PC-9 (cell line): ENCODE measurements at regions not wholly inside any gene's neighbourhood (a gene's known extent, or its start where the extent isn't known, plus 50 kb on each side); places are given as distances from the start of the nearest gene placed in this dataset.

Source experiments
- CTCF ChIP-seq: fragments of 200-600 bp; sonication (generic); conservative IDR thresholded peaks from 2 replicates; pipeline ENCODE4 v1.6.1; 2017; ENCODE audit warnings: mixed run types, antibody characterized with exemption, mild to moderate bottlenecking, moderate library complexity
- EZH2 ChIP-seq: fragments of 200-600 bp; sonication (generic); IDR thresholded peaks from 2 replicates; pipeline ENCODE4 v1.8.0; 2017; ENCODE audit warnings: antibody characterized with exemption, low read depth

GRCh38 chr11:69361048-69361447, 67.1 kb downstream of the MYEOV start:
- TF ChIP-seq EZH2, result no peak
- no peak for TF ChIP-seq CTCF
